ENCODE measurements at regions not wholly inside any gene's neighbourhood (a gene's known extent, or its start where the extent isn't known, plus 50 kb on each side); places are given as distances from the start of the nearest gene placed in this dataset.

GRCh38 chr5:108602830-108603229, 144.9 kb upstream of the FER start:
- H3K4me3 ChIP-seq (ENCODE audit: low read depth, low read length): no peak overlapping the region
- no peak for DNase-seq (ENCODE audit: low read depth)
- no peak for TF ChIP-seq CTCF (conservative IDR thresholded peaks at IDR 0.05; ENCODE audit: low read depth, low read length)

DNA sequence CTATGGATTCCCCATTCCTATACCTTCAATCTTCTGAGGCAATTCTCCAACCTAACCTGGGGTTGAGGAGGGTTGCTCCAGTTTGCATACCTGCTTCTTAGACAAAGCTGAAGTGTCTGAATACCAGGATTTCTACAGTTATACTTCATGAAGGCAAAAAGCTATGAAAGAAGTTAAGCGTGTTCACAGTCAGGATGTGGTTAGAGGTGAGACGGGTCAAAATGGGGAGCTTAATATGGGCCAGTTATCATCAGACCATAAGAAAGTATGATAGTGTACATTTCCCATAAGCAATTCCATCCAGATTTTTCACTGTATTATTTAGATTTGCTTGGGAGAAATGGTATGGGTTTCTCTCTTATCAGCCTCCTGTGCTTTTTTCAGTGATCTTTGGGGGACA, 156.9 kb upstream of the FER start:
- H3K4me3 ChIP-seq (ENCODE audit: low read depth, low read length): no peak overlapping the region
- DNase-seq (ENCODE audit: low read depth): no peak
- no peak for TF ChIP-seq CTCF (conservative IDR thresholded peaks at IDR 0.05; ENCODE audit: low read depth, low read length)

DNA sequence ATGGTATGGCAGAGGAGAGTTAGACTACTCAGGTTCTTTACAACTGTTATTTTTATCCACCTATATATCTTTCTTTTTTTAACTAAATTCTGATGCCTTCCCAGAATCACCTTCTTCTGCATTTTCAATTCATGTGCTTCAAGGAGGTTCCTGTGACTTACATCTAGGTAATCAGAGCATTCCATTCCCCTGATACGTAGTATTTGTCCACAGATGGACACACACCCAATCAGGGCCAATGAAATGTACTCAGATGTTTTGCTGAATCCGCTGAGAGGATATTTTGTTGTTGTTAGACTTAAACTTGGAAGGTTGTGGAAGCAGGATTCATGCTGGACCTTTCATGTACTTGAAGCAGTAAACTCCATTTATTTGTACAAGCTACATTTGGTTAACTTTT, 159.4 kb upstream of the FER start:
- no peak for TF ChIP-seq CTCF (conservative IDR thresholded peaks at IDR 0.05; ENCODE audit: low read depth, low read length)
- H3K4me3 ChIP-seq (ENCODE audit: low read depth, low read length): no peak overlapping the region
- DNase-seq (ENCODE audit: low read depth): no peak

- TF ChIP-seq CTCF (conservative IDR thresholded peaks at IDR 0.05; ENCODE audit: low read depth, low read length): no peak
- no peak for DNase-seq (ENCODE audit: low read depth)
- no peak overlapping the region for H3K4me3 ChIP-seq (ENCODE audit: low read depth, low read length)
These were observed 159.9 kb upstream of the FER start for GRCh38 chr5:108587821-108588220.

DNA sequence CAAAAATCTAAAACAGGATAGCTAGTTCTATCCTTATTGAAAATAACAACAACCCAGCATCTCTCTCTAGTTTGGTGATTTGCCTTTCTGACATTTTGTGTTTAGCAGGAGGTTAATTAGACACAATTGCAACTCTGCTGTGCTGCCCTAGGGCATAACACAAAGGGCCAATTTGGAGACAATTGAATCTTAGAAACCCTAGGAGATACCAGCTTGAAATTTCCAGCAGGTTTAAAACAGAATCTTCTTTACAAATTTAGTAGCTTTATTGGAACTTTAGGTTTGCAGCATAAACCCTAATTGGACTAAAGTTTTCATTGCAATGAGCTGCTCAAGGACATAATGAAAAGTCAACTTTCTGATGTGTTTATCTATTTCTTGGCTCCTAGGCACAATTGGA, 166.7 kb upstream of the FER start:
- H3K4me3 ChIP-seq (ENCODE audit: low read depth, low read length): no peak overlapping the region
- DNase-seq (ENCODE audit: low read depth): no peak
- no peak for TF ChIP-seq CTCF (conservative IDR thresholded peaks at IDR 0.05; ENCODE audit: low read depth, low read length)

DNA sequence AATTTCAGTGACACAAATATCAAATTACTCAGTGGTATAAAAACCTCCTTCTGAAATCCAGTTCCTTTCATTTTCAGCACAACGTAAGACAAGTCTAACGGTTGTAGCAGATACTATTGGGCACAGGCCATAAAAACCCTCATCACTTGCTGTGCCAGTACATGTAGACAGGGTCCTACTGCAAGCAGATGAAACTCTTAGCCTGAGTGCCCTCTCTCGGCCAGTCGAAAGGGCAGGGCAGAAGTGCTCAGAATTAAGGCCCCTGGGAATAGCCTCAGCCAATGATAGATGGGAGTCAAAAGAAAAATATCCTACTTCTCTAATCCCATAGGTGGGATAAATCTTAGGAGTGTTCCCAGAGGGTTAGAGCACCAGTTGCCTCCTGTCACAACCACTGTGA, 168.5 kb upstream of the FER start:
- no peak for TF ChIP-seq CTCF (conservative IDR thresholded peaks at IDR 0.05; ENCODE audit: low read depth, low read length)
- no peak overlapping the region for H3K4me3 ChIP-seq (ENCODE audit: low read depth, low read length)
- DNase-seq (ENCODE audit: low read depth): no peak

GRCh38 chr5:108578791-108579190, 168.9 kb upstream of the FER start:
- DNase-seq (ENCODE audit: low read depth): no peak
- no peak overlapping the region for H3K4me3 ChIP-seq (ENCODE audit: low read depth, low read length)
- TF ChIP-seq CTCF (conservative IDR thresholded peaks at IDR 0.05; ENCODE audit: low read depth, low read length): no peak
